Karpas-422 (cell line): ENCODE measurements at regions not wholly inside any gene's neighbourhood (a gene's known extent, or its start where the extent isn't known, plus 50 kb on each side); places are given as distances from the start of the nearest gene placed in this dataset.

Experiments
- DNase-seq: peaks from one replicate; pipeline ENCODE4 v3.0.0-alpha.2; 2015
- H2AFZ ChIP-seq: fragments of 200-600 bp; sonication (generic); 2 replicates; pipeline ENCODE4 v1.6.1; 2014; ENCODE audit warnings: antibody characterized with exemption, low read length, mixed read lengths
- H3K27ac ChIP-seq: fragments of 200-600 bp; sonication (generic); 2 replicates; pipeline ENCODE4 v1.5.1; 2014; ENCODE audit warnings: mild to moderate bottlenecking, low read length, moderate library complexity
- H3K27me3 ChIP-seq: fragments of 200-600 bp; sonication (generic); 2 replicates; pipeline ENCODE4 v1.6.1; 2014; ENCODE audit warnings: low read length, mixed read lengths
- H3K36me3 ChIP-seq: fragments of 200-600 bp; sonication (generic); 2 replicates; pipeline ENCODE4 v1.6.1; 2014; ENCODE audit warnings: low read length, mixed read lengths; ENCODE audit not compliant: insufficient read depth
- H3K4me1 ChIP-seq: fragments of 200-600 bp; sonication (generic); 2 replicates; pipeline ENCODE4 v1.6.1; 2014; ENCODE audit warnings: mild to moderate bottlenecking, low read length, mixed read lengths
- H3K4me2 ChIP-seq: fragments of 200-600 bp; sonication (generic); 2 replicates; pipeline ENCODE4 v1.6.1; 2014; ENCODE audit warnings: low read length, low read depth, mild to moderate bottlenecking; ENCODE audit not compliant: poor library complexity, severe bottlenecking
- H3K4me3 ChIP-seq: fragments of 200-600 bp; sonication (generic); 2 replicates; pipeline ENCODE4 v1.5.1; 2014; ENCODE audit warnings: mild to moderate bottlenecking, antibody characterized with exemption, low read length, mixed read lengths
- H3K79me2 ChIP-seq: fragments of 200-600 bp; sonication (generic); 2 replicates; pipeline ENCODE4 v1.6.1; 2014; ENCODE audit warnings: mild to moderate bottlenecking, low read length, mixed read lengths
- H3K9ac ChIP-seq: fragments of 200-600 bp; sonication (generic); 2 replicates; pipeline ENCODE4 v1.6.0; 2014; ENCODE audit warnings: low read length
- H3K9me2 ChIP-seq: fragments of 200-600 bp; sonication (generic), shearing (Covaris generic); replicated peaks from 2 replicates; pipeline ENCODE4 v1.6.0; 2014; ENCODE audit warnings: mild to moderate bottlenecking, low read length, moderate library complexity; ENCODE audit not compliant: insufficient read depth
- H3K9me3 ChIP-seq: fragments of 300-700, 200-600 bp; sonication (generic); 2 replicates; pipeline ENCODE4 v1.6.1; 2014; ENCODE audit warnings: low read length, mixed read lengths
- H4K20me1 ChIP-seq: fragments of 200-600 bp; sonication (generic); 2 replicates; pipeline ENCODE4 v1.6.1; 2014; ENCODE audit warnings: mild to moderate bottlenecking, antibody characterized with exemption, low read length, low read depth; ENCODE audit not compliant: insufficient read depth

- Histone ChIP-seq H4K20me1 (no peaks in the 10 kb centered on the region), H3K79me2 (no peaks in the 10 kb centered on the region), H3K4me2 (no peak overlapping the region), H3K9me2 (no peaks in the 10 kb centered on the region), H2AFZ (no peak overlapping the region), H3K9ac (no peak overlapping the region), H3K4me3 (no peak overlapping the region), H3K27ac (no peak overlapping the region), H3K9me3 (no peaks in the 10 kb centered on the region), H3K4me1 (no peaks in the 10 kb centered on the region), H3K27me3 (no peaks in the 10 kb centered on the region), H3K36me3 (no peaks in the 10 kb centered on the region)
- DNase-seq, result no peak
These were observed 355.3 kb upstream of the ZNF385D start for GRCh38 chr3:22106213-22106896.

- no peak overlapping the region for H2AFZ ChIP-seq
- H3K27me3 ChIP-seq, result no peaks in the 10 kb centered on the region
- no peak overlapping the region for H3K4me3 ChIP-seq
- H3K9ac ChIP-seq, result no peak overlapping the region
- no peaks in the 10 kb centered on the region for H3K36me3 ChIP-seq
- H3K27ac ChIP-seq, result no peak overlapping the region
- no peak overlapping the region for H3K4me2 ChIP-seq
- H3K79me2 ChIP-seq, result no peaks in the 10 kb centered on the region
- H3K9me2 ChIP-seq, result no peaks in the 10 kb centered on the region
- no peaks in the 10 kb centered on the region for H3K4me1 ChIP-seq
- no peak for DNase-seq
- H3K9me3 ChIP-seq, result no peaks in the 10 kb centered on the region
- H4K20me1 ChIP-seq, result no peaks in the 10 kb centered on the region
These were observed 360.2 kb upstream of the ZNF385D start for GRCh38 chr3:22111226-22111625.

GRCh38 chr3:22113453-22113852 lies 362.4 kb upstream of the ZNF385D start:
- Histone ChIP-seq H3K9ac (no peak overlapping the region), H3K27me3 (no peaks in the 10 kb centered on the region), H4K20me1 (no peaks in the 10 kb centered on the region), H3K9me2 (no peaks in the 10 kb centered on the region), H3K27ac (no peak overlapping the region), H3K36me3 (no peaks in the 10 kb centered on the region), H3K4me2 (no peak overlapping the region), H3K79me2 (no peaks in the 10 kb centered on the region), H2AFZ (no peak overlapping the region), H3K4me3 (no peak overlapping the region), H3K4me1 (no peaks in the 10 kb centered on the region), H3K9me3 (no peaks in the 10 kb centered on the region)
- DNase-seq, result no peak

- Histone ChIP-seq H3K36me3 (no peaks in the 10 kb centered on the region), H4K20me1 (no peaks in the 10 kb centered on the region), H3K4me1 (no peaks in the 10 kb centered on the region), H3K27ac (no peak overlapping the region), H3K27me3 (no peaks in the 10 kb centered on the region), H2AFZ (no peak overlapping the region), H3K79me2 (no peaks in the 10 kb centered on the region), H3K4me2 (no peak overlapping the region), H3K4me3 (no peak overlapping the region), H3K9me2 (no peaks in the 10 kb centered on the region), H3K9ac (no peak overlapping the region), H3K9me3 (no peaks in the 10 kb centered on the region)
- no peak for DNase-seq
These were observed 364.6 kb upstream of the ZNF385D start for GRCh38 chr3:22115581-22115980.

- Histone ChIP-seq H3K9me3 (no peaks in the 10 kb centered on the region), H3K4me3 (no peak overlapping the region), H3K27me3 (no peaks in the 10 kb centered on the region), H2AFZ (no peak overlapping the region), H3K9ac (no peak overlapping the region), H3K36me3 (no peaks in the 10 kb centered on the region), H3K4me2 (no peak overlapping the region), H3K79me2 (no peaks in the 10 kb centered on the region), H3K4me1 (no peaks in the 10 kb centered on the region), H3K27ac (no peak overlapping the region), H3K9me2 (no peaks in the 10 kb centered on the region), H4K20me1 (no peaks in the 10 kb centered on the region)
- no peak for DNase-seq
These were observed 366.1 kb upstream of the ZNF385D start for GRCh38 chr3:22117091-22117490.

GRCh38 chr3:22117751-22118346 lies 366.8 kb upstream of the ZNF385D start:
- DNase-seq, result peak; percentile 76
- Histone ChIP-seq H3K27me3 (no peaks in the 10 kb centered on the region), H3K4me1 (no peaks in the 10 kb centered on the region), H3K36me3 (no peaks in the 10 kb centered on the region), H3K9ac (no peak overlapping the region), H3K4me3 (no peak overlapping the region), H4K20me1 (no peaks in the 10 kb centered on the region), H3K79me2 (no peaks in the 10 kb centered on the region), H2AFZ (no peak overlapping the region), H3K27ac (no peak overlapping the region), H3K9me2 (no peaks in the 10 kb centered on the region), H3K4me2 (no peak overlapping the region), H3K9me3 (no peaks in the 10 kb centered on the region)

GRCh38 chr3:22118542-22118941 lies 367.5 kb upstream of the ZNF385D start:
- Histone ChIP-seq H4K20me1 (no peaks in the 10 kb centered on the region), H3K9me3 (no peaks in the 10 kb centered on the region), H3K27me3 (no peaks in the 10 kb centered on the region), H2AFZ (no peak overlapping the region), H3K4me1 (no peaks in the 10 kb centered on the region), H3K4me3 (no peak overlapping the region), H3K9ac (no peak overlapping the region), H3K27ac (no peak overlapping the region), H3K36me3 (no peaks in the 10 kb centered on the region), H3K79me2 (no peaks in the 10 kb centered on the region), H3K9me2 (no peaks in the 10 kb centered on the region), H3K4me2 (no peak overlapping the region)
- DNase-seq, result no peak

GRCh38 chr3:22121068-22121701 lies 370.2 kb upstream of the ZNF385D start:
- no peaks in the 10 kb centered on the region for H3K9me2 ChIP-seq
- H2AFZ ChIP-seq, result no peak overlapping the region
- no peak for DNase-seq
- no peaks in the 10 kb centered on the region for H4K20me1 ChIP-seq
- no peaks in the 10 kb centered on the region for H3K79me2 ChIP-seq
- H3K9ac ChIP-seq, result no peak overlapping the region
- H3K36me3 ChIP-seq, result no peaks in the 10 kb centered on the region
- H3K27ac ChIP-seq, result no peak overlapping the region
- H3K27me3 ChIP-seq, result no peaks in the 10 kb centered on the region
- no peak overlapping the region for H3K4me3 ChIP-seq
- H3K9me3 ChIP-seq, result no peaks in the 10 kb centered on the region; the same call in 1 of the 2 replicates
- no peak overlapping the region for H3K4me2 ChIP-seq
- H3K4me1 ChIP-seq, result no peaks in the 10 kb centered on the region
